HG02678 (cell line): ENCODE measurements at regions not wholly inside any gene's neighbourhood (a gene's known extent, or its start where the extent isn't known, plus 50 kb on each side); places are given as distances from the start of the nearest gene placed in this dataset.
"Not testable (repeated sequence)": the region's sequence is repeated elsewhere in the genome, so short reads cannot be mapped to it uniquely, and the experiment has no call there.

Experiments
- ATAC-seq: cut with Tn5 transposase; IDR thresholded peaks from one replicate; pipeline ENCODE4 v1.9.1; 2021; ENCODE audit warnings: mild to moderate bottlenecking, moderate library complexity; ENCODE audit not compliant: unreplicated experiment

DNA sequence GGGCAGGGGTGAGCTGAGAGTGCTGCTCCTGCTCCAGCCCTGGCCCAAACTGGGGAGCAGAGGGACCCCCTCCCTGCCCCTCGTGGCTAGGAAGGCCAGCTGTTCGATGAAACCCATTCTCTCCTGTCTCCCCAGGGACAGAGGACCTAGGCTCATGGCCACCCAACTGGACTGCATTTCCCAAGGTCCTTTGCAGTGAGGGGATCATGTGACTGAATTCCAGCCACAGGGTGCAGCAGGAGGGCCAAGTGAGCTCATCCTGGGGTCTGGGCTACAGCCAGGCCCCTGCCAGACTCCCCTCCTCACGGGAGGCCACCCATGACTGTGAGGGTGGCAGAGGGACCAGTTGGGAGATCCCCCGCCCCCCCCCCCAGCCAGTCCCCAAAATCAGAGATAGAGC, 777.6 kb downstream of the TBC1D22A start:
- no peak for ATAC-seq

DNA sequence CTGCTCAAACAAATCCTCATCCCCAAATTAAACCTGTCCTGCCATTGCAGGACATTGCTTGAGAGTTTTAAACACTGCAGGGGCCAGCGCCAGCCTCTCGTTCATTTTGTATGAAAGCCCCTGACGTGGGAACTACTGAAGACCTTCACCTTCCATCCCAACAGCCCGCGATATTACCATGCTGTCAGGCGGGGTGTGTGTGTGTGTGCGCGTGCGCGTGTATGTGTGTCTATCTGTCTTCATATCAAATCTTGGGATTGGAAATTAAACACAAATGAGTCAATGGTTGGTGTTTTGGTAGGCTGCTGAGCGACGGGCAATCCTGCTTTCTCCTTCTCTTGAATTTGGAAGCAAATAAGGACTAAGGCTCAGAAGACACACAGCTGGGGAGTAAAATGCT, 776.9 kb downstream of the TBC1D22A start:
- ATAC-seq = no peak

GRCh38 chr22:47535681-47536080, 773.2 kb downstream of the TBC1D22A start:
- no peak for ATAC-seq

DNA sequence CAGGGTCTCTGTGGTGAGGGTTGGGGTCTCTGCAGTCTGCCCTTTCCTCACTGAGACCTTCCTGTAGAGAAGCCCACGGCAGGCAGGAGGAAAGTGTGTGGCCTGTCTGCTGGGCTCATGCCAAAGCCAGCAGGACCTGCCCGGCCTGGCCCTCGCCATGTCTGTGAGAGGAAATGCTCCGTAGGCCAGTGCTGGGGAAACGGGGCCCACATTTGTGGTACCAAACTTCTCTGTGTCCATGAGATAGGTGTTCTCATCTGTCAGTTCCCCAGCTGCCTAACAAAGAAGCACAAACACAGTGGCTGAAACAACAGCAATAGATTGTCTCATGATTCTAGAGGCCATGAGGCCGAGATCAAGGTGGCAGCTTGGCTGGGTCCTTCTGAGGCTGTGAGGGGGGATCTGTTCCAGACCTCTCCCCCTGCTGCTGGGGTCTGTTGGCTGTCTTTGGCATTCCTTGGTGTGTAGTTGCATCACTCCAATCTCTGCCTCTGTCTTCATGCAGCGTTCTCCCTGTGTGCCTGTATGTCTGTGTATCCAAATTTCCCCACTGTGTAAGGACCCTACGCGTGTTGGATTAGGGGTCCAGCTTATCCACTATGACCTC, 772.5 kb downstream of the TBC1D22A start:
- no peak for ATAC-seq

GRCh38 chr22:47533961-47534803, 771.7 kb downstream of the TBC1D22A start:
- no peak for ATAC-seq

DNA sequence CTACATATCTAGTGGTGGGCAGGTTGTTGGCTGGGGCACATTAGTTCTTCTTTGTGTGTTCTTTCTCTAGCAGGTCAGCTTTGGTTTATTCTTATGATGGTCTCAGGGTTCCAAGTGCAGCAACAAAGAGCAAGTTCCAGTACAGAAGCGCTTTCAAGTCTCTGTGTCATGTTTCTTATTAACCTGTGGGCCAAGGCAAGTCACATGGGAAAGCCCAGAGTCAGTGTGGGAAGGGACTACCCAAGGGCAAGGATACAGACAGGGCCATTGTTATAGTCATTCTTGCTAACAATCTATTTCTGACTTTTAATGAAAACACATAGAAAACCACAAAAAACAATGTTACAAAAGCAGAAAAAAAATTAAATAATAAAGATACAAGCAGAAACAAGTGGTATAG, 754.6 kb downstream of the TBC1D22A start:
- no peak for ATAC-seq

DNA sequence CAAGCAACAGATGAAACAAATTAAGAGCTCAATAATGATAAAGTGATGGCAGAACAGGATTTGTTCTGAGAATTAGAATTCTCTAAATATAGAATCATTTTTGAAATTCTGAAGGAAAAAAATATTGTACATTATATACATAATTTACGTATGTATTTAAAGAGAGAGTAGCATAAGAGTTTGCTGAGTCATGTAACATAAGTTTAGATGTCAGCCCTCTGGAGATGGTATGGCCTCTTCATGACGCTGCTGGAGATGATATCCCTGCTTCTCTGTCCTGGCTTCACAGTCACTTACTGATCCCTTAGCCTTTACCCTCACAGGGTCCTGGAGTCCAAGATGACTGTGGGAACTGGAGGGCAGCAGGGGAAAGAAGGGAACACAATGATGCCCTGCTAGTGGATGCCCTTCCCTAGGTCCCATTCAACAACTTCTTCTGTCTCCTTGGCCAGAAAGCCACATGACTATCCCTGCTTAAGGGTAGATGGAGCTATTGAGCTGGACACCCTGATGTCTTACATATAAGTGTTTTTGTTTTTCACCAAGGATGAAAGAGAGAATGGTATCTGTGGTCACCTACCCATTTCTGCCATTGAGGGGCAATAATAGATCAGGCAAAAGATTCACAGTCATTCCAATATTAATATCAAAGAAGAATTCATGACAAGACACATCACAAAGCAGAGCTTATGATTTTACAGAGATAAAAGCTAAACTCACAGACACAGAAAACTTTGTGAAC, 753.1 kb downstream of the TBC1D22A start:
- no peak for ATAC-seq

DNA sequence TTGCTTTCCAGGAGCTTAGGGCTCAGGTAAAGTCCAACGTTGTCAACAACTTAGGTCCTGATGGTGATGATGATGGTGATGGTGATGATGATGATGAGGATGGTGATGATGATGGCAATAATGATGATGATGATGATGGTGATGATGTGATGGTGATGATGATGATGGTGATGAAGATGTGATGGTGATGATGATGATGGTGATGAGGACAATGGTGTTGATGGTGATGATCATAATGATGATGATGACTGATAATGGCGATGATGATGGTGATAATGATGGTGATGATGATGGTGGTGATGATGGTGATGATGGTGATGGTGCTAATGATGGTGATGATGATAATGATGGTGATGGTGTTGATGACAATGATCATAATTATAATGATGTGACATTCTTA, 750.2 kb downstream of the TBC1D22A start:
- no peak for ATAC-seq

- ATAC-seq = no peak
Measured at GRCh38 chr22:47504962-47505361, 742.5 kb downstream of the TBC1D22A start.

- ATAC-seq = no peak
Measured at GRCh38 chr22:47498969-47499495, 736.6 kb downstream of the TBC1D22A start.

DNA sequence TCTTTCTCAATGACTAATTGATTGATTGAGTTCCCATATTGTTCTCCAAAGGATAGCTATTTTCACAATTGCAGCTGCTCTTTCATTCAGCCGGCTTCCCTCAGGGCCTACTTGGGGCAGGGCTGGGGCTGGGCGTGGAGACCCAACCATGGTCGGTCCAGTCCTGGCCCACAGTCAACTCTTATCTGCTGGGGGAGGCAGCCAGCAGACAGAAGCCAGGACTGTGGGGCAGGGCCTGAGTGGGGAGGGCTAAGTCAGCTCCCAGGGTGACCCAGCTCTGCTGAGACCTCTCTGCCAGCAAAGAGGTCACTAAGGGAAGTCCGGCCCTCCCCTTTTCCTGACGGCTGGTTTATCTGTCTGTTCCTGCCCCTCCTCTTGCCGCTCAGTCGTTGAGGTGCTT, 735.2 kb downstream of the TBC1D22A start:
- no peak for ATAC-seq

GRCh38 chr22:47495110-47495509, 732.7 kb downstream of the TBC1D22A start:
- ATAC-seq = no peak

DNA sequence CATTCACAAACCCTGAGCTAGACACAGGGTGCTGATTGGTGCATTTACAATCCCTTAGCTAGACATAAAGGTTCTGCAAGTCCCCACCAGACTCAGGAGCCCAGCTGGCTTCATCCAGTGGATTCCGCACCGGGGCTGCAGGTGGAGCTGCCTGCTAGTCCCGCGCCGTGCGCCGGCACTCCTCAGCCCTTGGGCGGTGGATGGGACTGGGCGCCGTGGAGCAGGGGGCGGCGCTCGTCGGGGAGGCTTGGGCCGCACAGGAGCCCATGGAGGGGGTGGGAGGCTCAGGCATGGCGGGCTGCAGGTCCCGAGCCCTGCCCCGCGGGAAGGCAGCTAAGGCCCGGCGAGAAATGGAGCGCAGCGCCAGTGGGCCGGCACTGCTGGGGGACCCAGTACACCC, 725.7 kb downstream of the TBC1D22A start:
- not testable (repeated sequence) for ATAC-seq

DNA sequence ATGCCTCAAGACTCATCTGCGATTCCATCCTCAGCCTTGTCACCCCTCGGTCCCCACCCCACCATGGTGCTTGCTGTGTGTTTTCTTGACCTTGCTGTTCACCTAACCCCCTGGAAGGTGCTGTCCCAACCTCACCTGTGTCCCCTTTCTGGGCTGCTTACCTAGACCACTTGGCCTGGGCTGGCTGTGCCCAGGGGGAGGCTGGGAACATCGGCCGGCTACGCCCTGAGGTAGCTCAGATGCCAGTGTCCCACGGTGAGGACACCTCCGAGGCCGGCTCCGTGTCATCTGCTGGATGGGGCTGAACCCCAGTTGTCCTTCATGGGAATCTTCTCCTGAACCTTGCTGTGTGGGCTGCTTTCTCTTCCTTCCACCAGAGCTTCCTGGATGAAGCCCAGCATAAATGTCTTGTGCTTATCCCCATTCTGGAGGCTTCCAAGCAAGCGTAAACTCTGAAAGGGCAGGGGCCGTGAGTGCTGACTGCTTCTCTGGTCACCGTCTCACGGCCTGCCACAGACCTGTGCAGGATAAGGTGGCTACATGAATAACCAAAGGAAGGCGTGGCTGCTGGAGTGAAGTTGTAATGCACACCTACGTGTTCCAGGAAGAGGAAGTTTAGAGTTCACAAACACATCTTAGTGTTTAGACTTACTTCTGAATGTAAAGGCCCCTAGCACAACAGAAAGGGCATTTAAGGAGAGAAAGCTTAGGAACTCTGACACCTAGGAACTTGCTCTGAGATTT, 724.3 kb downstream of the TBC1D22A start:
- ATAC-seq = no peak

DNA sequence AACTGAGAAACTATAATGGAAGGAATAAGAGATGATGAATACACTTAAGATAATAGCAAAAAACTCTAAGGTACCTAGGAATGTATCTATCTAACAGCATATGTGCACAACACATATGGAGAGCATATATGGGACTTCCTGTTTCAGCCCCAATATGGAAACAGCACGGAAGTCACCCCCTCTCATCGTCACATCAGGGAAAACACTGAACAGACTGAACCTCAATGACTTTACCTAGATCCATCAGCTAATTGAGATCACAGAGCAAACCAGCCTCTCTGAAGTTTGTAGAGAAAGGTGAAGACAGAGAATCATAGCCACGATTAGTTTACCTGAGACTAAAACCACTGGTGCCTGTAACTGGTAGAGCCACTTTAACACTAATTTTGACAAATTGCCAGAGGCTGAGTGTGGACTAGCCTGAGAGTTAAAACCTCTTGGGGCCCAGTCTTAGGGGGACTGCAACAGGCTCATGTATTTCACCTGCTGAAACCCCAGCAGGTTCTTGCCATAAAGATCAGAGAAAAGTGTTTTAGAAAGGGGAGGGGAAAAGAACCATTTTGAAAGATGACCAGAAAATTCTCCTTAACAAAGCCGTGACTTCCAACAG, 722.6 kb downstream of the TBC1D22A start:
- ATAC-seq = no peak

- ATAC-seq = no peak
Measured at GRCh38 chr22:47476231-47476630, 713.8 kb downstream of the TBC1D22A start.

GRCh38 chr22:47474895-47475294, 712.4 kb downstream of the TBC1D22A start:
- no peak for ATAC-seq

GRCh38 chr22:47474464-47474863, 712.0 kb downstream of the TBC1D22A start:
- ATAC-seq = no peak

DNA sequence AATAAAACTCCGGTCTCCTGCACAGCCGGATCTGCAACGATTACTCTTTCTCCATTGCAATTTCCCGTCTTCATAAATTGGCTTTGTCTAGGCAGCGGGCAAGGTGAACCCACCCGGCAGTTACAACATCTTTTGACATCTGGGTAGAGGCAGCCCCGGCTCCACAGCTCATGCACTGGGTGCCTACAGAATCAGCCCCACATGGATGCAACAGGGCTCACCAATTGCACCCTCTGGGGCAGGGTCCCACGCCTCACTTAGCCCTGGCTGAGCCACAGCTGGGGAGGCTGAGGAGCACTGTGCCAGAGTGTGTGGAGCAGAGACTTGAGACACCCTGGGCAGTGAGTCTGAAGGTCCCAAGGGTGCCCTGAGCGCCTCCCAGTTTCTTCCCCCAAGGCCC, 710.2 kb downstream of the TBC1D22A start:
- no peak for ATAC-seq

GRCh38 chr22:47471406-47471805, 709.0 kb downstream of the TBC1D22A start:
- no peak for ATAC-seq
